H1 (cell line): ENCODE measurements at regions not wholly inside any gene's neighbourhood (a gene's known extent, or its start where the extent isn't known, plus 50 kb on each side); places are given as distances from the start of the nearest gene placed in this dataset.

ENCODE experiments used
- CTCF ChIA-PET: fragments of 300-600 bp; sonication (Branson Sonifier 250); formaldehyde crosslinking; loops from one replicate; lab custom pipeline; 2021; ENCODE audit not compliant: partially characterized antibody; lab: Charles Lee
- POLR2A ChIA-PET: fragments of 300-600 bp; sonication (Branson Sonifier 250); formaldehyde crosslinking; loops from one replicate; lab custom pipeline; 2021; ENCODE audit warnings: inconsistent platforms; ENCODE audit not compliant: partially characterized antibody; lab: Charles Lee
- DNase-seq, 2 experiments: peaks; one replicate each; pipeline versions ENCODE4 v3.0.0 to v3.0.0-alpha.2; 2010 to 2022; ENCODE audit warnings: low spot score in 2 of 2, low read depth in 1 of 2, mixed read lengths in 1 of 2
- FAIRE-seq: peaks from 2 replicates; lab custom pipeline; 2011; peaks lifted over from hg19 to GRCh38; lab: Jason Lieb, UNC
- H2AFZ ChIP-seq: 2 replicates; pipeline ENCODE4 v1.8.1; 2012; ENCODE audit warnings: low read length, inconsistent platforms
- H2AK5ac ChIP-seq: 2 replicates; pipeline ENCODE4 v1.6.1; 2013; ENCODE audit warnings: low read depth, low read length
- H2BK120ac ChIP-seq: replicated peaks from 2 replicates; pipeline ENCODE3; 2013; ENCODE audit warnings: low read depth, low read length, inconsistent platforms
- H2BK12ac ChIP-seq: 2 replicates; pipeline ENCODE4 v1.6.1; 2013; ENCODE audit warnings: low read depth, low read length
- H2BK15ac ChIP-seq: 2 replicates; pipeline ENCODE4 v1.6.1; 2013; ENCODE audit warnings: low read length
- H2BK20ac ChIP-seq: 2 replicates; pipeline ENCODE4 v1.6.1; 2013; ENCODE audit warnings: low read length
- H2BK5ac ChIP-seq: 2 replicates; pipeline ENCODE4 v1.6.1; 2013; ENCODE audit warnings: low read depth, low read length
- H3K14ac ChIP-seq: 2 replicates; pipeline ENCODE4 v1.6.1; 2013; ENCODE audit warnings: inconsistent platforms; ENCODE audit not compliant: insufficient read length
- H3K18ac ChIP-seq: 2 replicates; pipeline ENCODE4 v1.6.1; 2013; ENCODE audit warnings: low read length; ENCODE audit errors: extremely low read depth
- H3K23ac ChIP-seq: 2 replicates; pipeline ENCODE4 v1.6.1; 2013; ENCODE audit warnings: inconsistent platforms; ENCODE audit not compliant: insufficient read length
- H3K23me2 ChIP-seq: 2 replicates; pipeline ENCODE4 v1.6.1; 2013; ENCODE audit warnings: low read depth, low read length
- H3K27ac ChIP-seq: 2 replicates; pipeline ENCODE4 v1.6.1; 2011; ENCODE audit warnings: low read depth, low read length, inconsistent platforms
- H3K27me3 ChIP-seq, 4 experiments: replicated peaks in 1 of 4; 1 replicate in 1 of 4; 2 replicates in 3 of 4; pipeline versions ENCODE4 v1.6.1 to v1.8.1; 2011 to 2013; ENCODE audit warnings: low read length in 3 of 4, mild to moderate bottlenecking in 3 of 4, inconsistent platforms in 2 of 4, mixed read lengths in 2 of 4, moderate library complexity in 1 of 4; ENCODE audit not compliant: control insufficient read depth in 3 of 4, insufficient read depth in 3 of 4; ENCODE audit errors: extremely low read depth in 1 of 4
- H3K36me3 ChIP-seq, 4 experiments: 2 replicates each; pipeline versions ENCODE4 v1.6.1 to v1.8.1; 2011 to 2013; ENCODE audit warnings: mild to moderate bottlenecking in 4 of 4, low read length in 3 of 4, moderate library complexity in 2 of 4, control low read depth in 1 of 4, inconsistent platforms in 1 of 4; ENCODE audit not compliant: insufficient read depth in 4 of 4, control insufficient read depth in 2 of 4
- H3K4ac ChIP-seq: replicated peaks from 2 replicates; pipeline ENCODE3; 2013; ENCODE audit warnings: low read length, low read depth, mixed read lengths, inconsistent platforms; ENCODE audit not compliant: insufficient read length
- H3K4me1 ChIP-seq, 4 experiments: replicated peaks in 1 of 4; 1 replicate in 1 of 4; 2 replicates in 3 of 4; pipeline versions ENCODE4 v1.6.1 to v1.8.1; 2011 to 2013; ENCODE audit warnings: low read length in 3 of 4, inconsistent platforms in 2 of 4, mixed read lengths in 1 of 4; ENCODE audit not compliant: insufficient read depth in 4 of 4, control insufficient read depth in 3 of 4
- H3K4me2 ChIP-seq, 2 experiments: 2 replicates each; pipeline versions ENCODE4 v1.6.1 to v1.8.1; 2011 to 2013; ENCODE audit warnings: low read depth in 2 of 2, low read length in 2 of 2, control low read depth in 1 of 2, inconsistent platforms in 1 of 2, mild to moderate bottlenecking in 1 of 2; ENCODE audit not compliant: insufficient read depth in 1 of 2
- H3K4me3 ChIP-seq, 4 experiments: fragments of 200-600, 300-600 bp in 1 of 4; sonication (generic), shearing (Covaris generic), sonication (Bioruptor Twin) in 1 of 4; 2 replicates each; pipeline versions ENCODE4 v1.5.1 to v1.8.1; 2011 to 2016; ENCODE audit warnings: low read length in 4 of 4, low read depth in 3 of 4, control low read depth in 2 of 4, inconsistent platforms in 2 of 4, mild to moderate bottlenecking in 2 of 4, mixed read lengths in 1 of 4, moderate library complexity in 1 of 4; ENCODE audit not compliant: insufficient read depth in 2 of 4; ENCODE audit errors: extremely low read depth in 1 of 4
- H3K56ac ChIP-seq: replicated peaks from 2 replicates; pipeline ENCODE3; 2013; ENCODE audit warnings: low read depth, mild to moderate bottlenecking, mixed read lengths, low read length, inconsistent platforms; ENCODE audit not compliant: insufficient read length
- H3K79me1 ChIP-seq: 2 replicates; pipeline ENCODE4 v1.6.1; 2013; ENCODE audit warnings: low read depth, low read length, control low read depth
- H3K79me2 ChIP-seq, 2 experiments: 2 replicates each; pipeline versions ENCODE4 v1.6.1 to v1.8.1; 2012 to 2013; ENCODE audit warnings: low read length in 2 of 2, mild to moderate bottlenecking in 2 of 2, inconsistent platforms in 1 of 2; ENCODE audit not compliant: insufficient read depth in 2 of 2, control insufficient read depth in 1 of 2
- H3K9ac ChIP-seq, 4 experiments: replicated peaks in 1 of 4; 1 replicate in 1 of 4; 2 replicates in 3 of 4; pipeline versions ENCODE4 v1.6.1 to v1.8.1; 2011 to 2013; ENCODE audit warnings: low read depth in 3 of 4, low read length in 3 of 4, control low read depth in 2 of 4, mild to moderate bottlenecking in 2 of 4, moderate library complexity in 2 of 4, inconsistent platforms in 1 of 4; ENCODE audit errors: extremely low read depth in 1 of 4
- H3K9me3 ChIP-seq, 2 experiments: 2 replicates each; pipeline versions ENCODE4 v1.6.1 to v1.8.1; 2012 to 2013; ENCODE audit warnings: mild to moderate bottlenecking in 2 of 2, moderate library complexity in 2 of 2, control low read depth in 1 of 2, inconsistent platforms in 1 of 2, low read depth in 1 of 2, low read length in 1 of 2, mixed read lengths in 1 of 2; ENCODE audit not compliant: insufficient read depth in 2 of 2
- H4K20me1 ChIP-seq, 2 experiments: replicated peaks in 1 of 2; 2 replicates each; pipeline versions ENCODE3 to v1.8.1; 2011 to 2013; ENCODE audit warnings: inconsistent platforms in 2 of 2, low read length in 2 of 2, mild to moderate bottlenecking in 1 of 2; ENCODE audit not compliant: insufficient read depth in 2 of 2, control insufficient read depth in 1 of 2
- H4K5ac ChIP-seq: 2 replicates; pipeline ENCODE4 v1.6.1; 2013; ENCODE audit warnings: low read length, low read depth, mixed read lengths, inconsistent platforms; ENCODE audit not compliant: insufficient read length
- H4K8ac ChIP-seq: 2 replicates; pipeline ENCODE4 v1.8.0; 2013; ENCODE audit warnings: mild to moderate bottlenecking, moderate library complexity, low read length, inconsistent platforms; ENCODE audit not compliant: insufficient read depth; ENCODE audit errors: extremely low read depth
- H4K91ac ChIP-seq: replicated peaks from 2 replicates; pipeline ENCODE3; 2013; ENCODE audit warnings: low read length, mixed read lengths, inconsistent platforms; ENCODE audit not compliant: insufficient read length
- CTBP2 ChIP-seq: IDR thresholded peaks from 2 replicates; pipeline ENCODE4 v1.7.0; 2011; ENCODE audit warnings: borderline replicate concordance, mild to moderate bottlenecking, moderate library complexity, mixed read lengths, low read length; ENCODE audit not compliant: insufficient read depth, insufficient read length
- RNF2 ChIP-seq: fragments of 200-900, 300-1000 bp; sonication (generic); IDR thresholded peaks from 2 replicates; pipeline ENCODE4 v1.7.1; 2016; ENCODE audit warnings: borderline replicate concordance, low read depth, mild to moderate bottlenecking, antibody characterized with exemption, low read length; ENCODE audit not compliant: poor library complexity, severe bottlenecking; ENCODE audit errors: missing control alignments
- TCF12 ChIP-seq: IDR thresholded peaks from 2 replicates; pipeline ENCODE4 v1.6.1; 2011; ENCODE audit warnings: low read depth, mild to moderate bottlenecking, low read length
- YY1 ChIP-seq: IDR thresholded peaks from 2 replicates; pipeline ENCODE4 v1.6.1; 2011; ENCODE audit warnings: low read depth, mild to moderate bottlenecking, low read length
- WGBS, 2 experiments: shearing (Covaris generic) in 1 of 2; methylation state at CpG; one replicate each; pipeline versions ENCODE4 v1.1.6 to v1.1.7; 2013 to 2015; ENCODE audit warnings: low lambda C conversion rate in 2 of 2, mixed read lengths in 2 of 2, inconsistent platforms in 1 of 2, low coverage in 1 of 2, missing lambda C conversion rate in 1 of 2; ENCODE audit not compliant: insufficient replicate concordance in 2 of 2, insufficient coverage in 1 of 2, insufficient read length in 1 of 2; ENCODE audit errors: extremely low coverage in 1 of 2, missing lambda C conversion rate in 1 of 2; 5-methylcytosine and 5-hydroxymethylcytosine counted together
- TF ChIP-seq, protein P1 (sequence below): IDR thresholded peaks from 2 replicates; pipeline ENCODE4 v1.6.1; 2012; ENCODE audit warnings: low read length, inconsistent platforms

DNA sequence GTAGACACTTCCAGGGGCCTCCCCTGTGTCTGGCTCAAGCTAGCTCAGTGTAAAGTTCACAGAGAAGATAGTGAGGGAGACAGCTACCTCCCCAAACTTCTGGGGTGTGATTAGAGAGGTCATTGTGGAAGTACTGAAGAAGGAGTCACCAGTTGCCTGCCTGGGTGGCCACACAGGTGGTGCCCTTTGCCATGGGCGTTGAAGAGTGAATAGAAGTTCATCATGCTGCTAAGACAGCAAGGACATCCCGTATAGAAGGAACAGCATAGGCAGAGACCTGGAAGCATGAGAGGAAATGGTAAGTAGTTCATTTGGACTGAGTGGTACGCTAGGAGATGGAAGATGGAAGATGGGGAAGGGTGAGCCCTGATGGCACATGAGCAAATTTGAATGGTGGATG, 110.1 kb downstream of the PJA1 start:
- POLR2A ChIA-PET: interaction anchor here (0.6 kb wide), 1 partner anchor 107 kb away, joined by 6 read pairs; no protein-coding TSS in a partner anchor
- Histone ChIP-seq H3K36me3 (no peaks in the 10 kb centered on the region), H2BK12ac (no peak overlapping the region), H2AK5ac (no peak overlapping the region), H3K4me2 (no peak overlapping the region), H3K56ac (no peak overlapping the region), H3K23ac (no peak overlapping the region), H3K79me1 (no peaks in the 10 kb centered on the region), H3K27ac (no peak overlapping the region), H2BK20ac (no peak overlapping the region), H4K8ac (no peak overlapping the region), H3K14ac (no peak overlapping the region), H2BK15ac (no peak overlapping the region), H4K5ac (no peak overlapping the region), H3K4me1 (no peaks in the 10 kb centered on the region; a peak in 1 of 7 replicates), H3K79me2 (no peaks in the 10 kb centered on the region), H3K9ac (no peak overlapping the region), H4K91ac (no peak overlapping the region), H4K20me1 (no peaks in the 10 kb centered on the region), H3K18ac (no peak overlapping the region), H3K27me3 (no peaks in the 10 kb centered on the region), H3K23me2 (no peaks in the 10 kb centered on the region), H2BK5ac (no peak overlapping the region), H3K4ac (no peak overlapping the region), H3K4me3 (no peak overlapping the region), H3K9me3 (no peaks in the 10 kb centered on the region), H2AFZ (no peak overlapping the region), H2BK120ac (no peak overlapping the region)
- DNase-seq (peak in 1 of 2 experiments; percentile 3), FAIRE-seq (no peak)
- 90% methylated on average over 2 of the region's 3 CpGs; no CpG with 5 or more reads in 1 of the 2 experiments for WGBS, 2 experiments
- TF ChIP-seq CTBP2 (no peak), RNF2 (no peak), YY1 (no peak), TCF12 (no peak)
- TF ChIP-seq, protein P1, sequence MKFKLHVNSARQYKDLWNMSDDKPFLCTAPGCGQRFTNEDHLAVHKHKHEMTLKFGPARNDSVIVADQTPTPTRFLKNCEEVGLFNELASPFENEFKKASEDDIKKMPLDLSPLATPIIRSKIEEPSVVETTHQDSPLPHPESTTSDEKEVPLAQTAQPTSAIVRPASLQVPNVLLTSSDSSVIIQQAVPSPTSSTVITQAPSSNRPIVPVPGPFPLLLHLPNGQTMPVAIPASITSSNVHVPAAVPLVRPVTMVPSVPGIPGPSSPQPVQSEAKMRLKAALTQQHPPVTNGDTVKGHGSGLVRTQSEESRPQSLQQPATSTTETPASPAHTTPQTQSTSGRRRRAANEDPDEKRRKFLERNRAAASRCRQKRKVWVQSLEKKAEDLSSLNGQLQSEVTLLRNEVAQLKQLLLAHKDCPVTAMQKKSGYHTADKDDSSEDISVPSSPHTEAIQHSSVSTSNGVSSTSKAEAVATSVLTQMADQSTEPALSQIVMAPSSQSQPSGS: no peak
- CTCF ChIA-PET: interaction anchor here (0.6 kb wide), 2 partner anchors 232 to 845 kb away, joined by 3 to 6 read pairs; no protein-coding TSS in a partner anchor
